H9 (cell line): ENCODE measurements at regions not wholly inside any gene's neighbourhood (a gene's known extent, or its start where the extent isn't known, plus 50 kb on each side); places are given as distances from the start of the nearest gene placed in this dataset.

Source experiments
- DNase-seq: peaks from one replicate; pipeline ENCODE4 v3.0.0-alpha.2; 2017
- H2AFZ ChIP-seq: one replicate; pipeline ENCODE4 v1.6.1; 2013; ENCODE audit warnings: mild to moderate bottlenecking, low read length, control low read depth, moderate library complexity
- H2AK5ac ChIP-seq: 2 replicates; pipeline ENCODE4 v1.6.1; 2013; ENCODE audit warnings: low read length, control low read depth, mixed read lengths; ENCODE audit not compliant: insufficient read length
- H2BK120ac ChIP-seq: one replicate; pipeline ENCODE4 v1.6.1; 2013; ENCODE audit warnings: low read depth, mild to moderate bottlenecking, low read length, control low read depth, inconsistent platforms; ENCODE audit not compliant: poor library complexity, severe bottlenecking
- H2BK12ac ChIP-seq: 2 replicates; pipeline ENCODE4 v1.6.1; 2013; ENCODE audit warnings: low read length, control low read depth, mixed read lengths, low read depth; ENCODE audit not compliant: insufficient read length
- H2BK15ac ChIP-seq: 2 replicates; pipeline ENCODE4 v1.6.1; 2013; ENCODE audit warnings: low read depth, low read length, control low read depth
- H2BK20ac ChIP-seq: one replicate; pipeline ENCODE4 v1.6.1; 2013; ENCODE audit warnings: low read depth, mild to moderate bottlenecking, low read length, control low read depth, inconsistent platforms; ENCODE audit not compliant: poor library complexity, severe bottlenecking
- H2BK5ac ChIP-seq: 2 replicates; pipeline ENCODE4 v1.6.1; 2013; ENCODE audit warnings: low read length, control low read depth, mixed read lengths; ENCODE audit not compliant: insufficient read length
- H3K14ac ChIP-seq: 2 replicates; pipeline ENCODE4 v1.6.1; 2013; ENCODE audit warnings: low read length, control low read depth; ENCODE audit not compliant: insufficient read depth
- H3K18ac ChIP-seq: 2 replicates; pipeline ENCODE4 v1.6.1; 2013; ENCODE audit warnings: low read depth, mild to moderate bottlenecking, mixed read lengths, low read length, control low read depth; ENCODE audit not compliant: insufficient read length
- H3K23ac ChIP-seq: 2 replicates; pipeline ENCODE4 v1.6.1; 2013; ENCODE audit warnings: low read length, control low read depth, mixed read lengths, low read depth; ENCODE audit not compliant: insufficient read length
- H3K23me2 ChIP-seq: 2 replicates; pipeline ENCODE4 v1.6.1; 2013; ENCODE audit warnings: low read depth, mild to moderate bottlenecking, mixed read lengths, low read length, control low read depth; ENCODE audit not compliant: insufficient read length, poor library complexity, severe bottlenecking
- H3K27ac ChIP-seq: 2 replicates; pipeline ENCODE4 v1.5.1; 2013; ENCODE audit warnings: low read length, control low read depth, mixed read lengths, low read depth; ENCODE audit not compliant: insufficient read length
- H3K27me3 ChIP-seq: 2 replicates; pipeline ENCODE4 v1.6.1; 2013; ENCODE audit warnings: low read length, control low read depth, inconsistent platforms; ENCODE audit not compliant: insufficient read depth
- H3K4ac ChIP-seq: 2 replicates; pipeline ENCODE4 v1.6.1; 2013; ENCODE audit warnings: low read depth, mild to moderate bottlenecking, control low read depth, inconsistent platforms, low read length, moderate library complexity
- H3K4me1 ChIP-seq: 2 replicates; pipeline ENCODE4 v1.6.1; 2013; ENCODE audit warnings: low read length, control low read depth, inconsistent platforms; ENCODE audit not compliant: insufficient read depth
- H3K4me2 ChIP-seq: 2 replicates; pipeline ENCODE4 v1.6.1; 2013; ENCODE audit warnings: low read length, control low read depth, mixed read lengths; ENCODE audit not compliant: insufficient read length, insufficient read depth
- H3K56ac ChIP-seq: 2 replicates; pipeline ENCODE4 v1.6.1; 2013; ENCODE audit warnings: low read depth, mild to moderate bottlenecking, mixed read lengths, low read length, control low read depth; ENCODE audit not compliant: insufficient read length
- H3K79me1 ChIP-seq: 2 replicates; pipeline ENCODE4 v1.6.1; 2013; ENCODE audit warnings: low read depth, mild to moderate bottlenecking, moderate library complexity, low read length, control low read depth, inconsistent platforms; ENCODE audit not compliant: insufficient read depth, poor library complexity, severe bottlenecking
- H3K79me2 ChIP-seq: 2 replicates; pipeline ENCODE4 v1.6.1; 2013; ENCODE audit warnings: low read length, control low read depth, inconsistent platforms; ENCODE audit not compliant: insufficient read depth
- H3K9ac ChIP-seq: 2 replicates; pipeline ENCODE4 v1.6.1; 2013; ENCODE audit warnings: low read length, control low read depth, mixed read lengths; ENCODE audit not compliant: insufficient read length; ENCODE audit errors: extremely low read depth
- H3K9me3 ChIP-seq: one replicate; pipeline ENCODE4 v1.6.1; 2013; ENCODE audit warnings: low read depth, low read length, inconsistent platforms; ENCODE audit not compliant: control insufficient read depth
- H3T11ph ChIP-seq: one replicate; pipeline ENCODE4 v1.6.1; 2013; ENCODE audit warnings: mild to moderate bottlenecking, low read length, control low read depth, inconsistent platforms
- H4K20me1 ChIP-seq: one replicate; pipeline ENCODE4 v1.6.1; 2013; ENCODE audit not compliant: control insufficient read depth, insufficient read length, insufficient read depth
- H4K5ac ChIP-seq: 2 replicates; pipeline ENCODE4 v1.6.1; 2013; ENCODE audit warnings: low read depth, mild to moderate bottlenecking, mixed read lengths, low read length, control low read depth; ENCODE audit not compliant: insufficient read length
- H4K8ac ChIP-seq: replicated peaks from 2 replicates; pipeline ENCODE4 v1.6.1; 2013; ENCODE audit warnings: low read length, control low read depth, mixed read lengths, low read depth; ENCODE audit not compliant: insufficient read length
- H4K91ac ChIP-seq: 2 replicates; pipeline ENCODE4 v1.6.1; 2013; ENCODE audit warnings: low read depth, mild to moderate bottlenecking, moderate library complexity, mixed read lengths, low read length, control low read depth; ENCODE audit not compliant: insufficient read length
- H3K27ac Mint-ChIP-seq, 3 experiments: 2 replicates in 2 of 3; 3 replicates in 1 of 3; pipeline ENCODE4 v1.8.0; 2020 to 2021; ENCODE audit warnings: mixed read lengths in 3 of 3, mild to moderate bottlenecking in 1 of 3, moderate library complexity in 1 of 3
- H3K27me3 Mint-ChIP-seq: 2 replicates; pipeline ENCODE4 v1.8.0; 2021; ENCODE audit warnings: low read depth, mild to moderate bottlenecking, moderate library complexity, mixed read lengths
- H3K36me3 Mint-ChIP-seq, 3 experiments: 2 replicates in 2 of 3; 3 replicates in 1 of 3; pipeline ENCODE4 v1.8.0; 2020 to 2021; ENCODE audit warnings: low read depth in 3 of 3, mixed read lengths in 3 of 3; ENCODE audit not compliant: insufficient read depth in 1 of 3
- H3K4me1 Mint-ChIP-seq, 2 experiments: 2 replicates each; pipeline ENCODE4 v1.8.0; 2020; ENCODE audit warnings: mixed read lengths in 2 of 2
- H3K4me3 Mint-ChIP-seq, 2 experiments: 2 replicates in 1 of 2; 3 replicates in 1 of 2; pipeline ENCODE4 v1.8.0; 2020 to 2021; ENCODE audit warnings: mild to moderate bottlenecking in 2 of 2, mixed read lengths in 2 of 2, moderate library complexity in 1 of 2
- H3K9me3 Mint-ChIP-seq, 2 experiments: 2 replicates in 1 of 2; 3 replicates in 1 of 2; pipeline ENCODE4 v1.8.0; 2020; ENCODE audit warnings: mild to moderate bottlenecking in 2 of 2, mixed read lengths in 2 of 2, moderate library complexity in 1 of 2
- TF ChIP-seq, protein P1 (sequence below): fragments of 200-600 bp; sonication (generic); conservative IDR thresholded peaks from 3 replicates; pipeline ENCODE4 v1.8.0; 2021; ENCODE audit warnings: antibody characterized with exemption, mild to moderate bottlenecking

GRCh38 chr3:147890114-147890513 is 480.9 kb downstream of the ZIC1 start:
- H3K14ac ChIP-seq = no peak overlapping the region
- H3K9me3 ChIP-seq = no peaks in the 10 kb centered on the region
- no peak overlapping the region for H2BK15ac ChIP-seq
- no peaks in the 10 kb centered on the region for H4K20me1 ChIP-seq
- no peak overlapping the region for H3K18ac ChIP-seq
- H3K27me3 ChIP-seq = no peaks in the 10 kb centered on the region
- no peak overlapping the region for H3T11ph ChIP-seq
- Mint-ChIP-seq H3K27me3 (no peaks in the 10 kb centered on the region), H3K9me3 (peaks cover 8 to 11% of the 10 kb centered on the region in 2 experiments), H3K36me3 (peaks cover 2 to 8% (median 3%) of the 10 kb centered on the region in 3 experiments), H3K4me1 (peaks cover 0 to 4% of the 10 kb centered on the region in 2 experiments; a peak in 1 of 4 replicates), H3K4me3 (no peak overlapping the region), H3K27ac (no peak overlapping the region)
- H2BK12ac ChIP-seq = no peak overlapping the region
- no peak overlapping the region for H3K4me2 ChIP-seq
- DNase-seq = no peak
- no peak overlapping the region for H4K8ac ChIP-seq
- TF ChIP-seq, protein P1, sequence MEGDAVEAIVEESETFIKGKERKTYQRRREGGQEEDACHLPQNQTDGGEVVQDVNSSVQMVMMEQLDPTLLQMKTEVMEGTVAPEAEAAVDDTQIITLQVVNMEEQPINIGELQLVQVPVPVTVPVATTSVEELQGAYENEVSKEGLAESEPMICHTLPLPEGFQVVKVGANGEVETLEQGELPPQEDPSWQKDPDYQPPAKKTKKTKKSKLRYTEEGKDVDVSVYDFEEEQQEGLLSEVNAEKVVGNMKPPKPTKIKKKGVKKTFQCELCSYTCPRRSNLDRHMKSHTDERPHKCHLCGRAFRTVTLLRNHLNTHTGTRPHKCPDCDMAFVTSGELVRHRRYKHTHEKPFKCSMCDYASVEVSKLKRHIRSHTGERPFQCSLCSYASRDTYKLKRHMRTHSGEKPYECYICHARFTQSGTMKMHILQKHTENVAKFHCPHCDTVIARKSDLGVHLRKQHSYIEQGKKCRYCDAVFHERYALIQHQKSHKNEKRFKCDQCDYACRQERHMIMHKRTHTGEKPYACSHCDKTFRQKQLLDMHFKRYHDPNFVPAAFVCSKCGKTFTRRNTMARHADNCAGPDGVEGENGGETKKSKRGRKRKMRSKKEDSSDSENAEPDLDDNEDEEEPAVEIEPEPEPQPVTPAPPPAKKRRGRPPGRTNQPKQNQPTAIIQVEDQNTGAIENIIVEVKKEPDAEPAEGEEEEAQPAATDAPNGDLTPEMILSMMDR = no peak
- H2AK5ac ChIP-seq = no peak overlapping the region
- H3K79me2 ChIP-seq = no peaks in the 10 kb centered on the region
- H4K5ac ChIP-seq = no peak overlapping the region
- H2BK120ac ChIP-seq = no peak overlapping the region
- no peak overlapping the region for H2BK5ac ChIP-seq
- no peak overlapping the region for H3K4ac ChIP-seq
- no peak overlapping the region for H2BK20ac ChIP-seq
- no peak overlapping the region for H2AFZ ChIP-seq
- H4K91ac ChIP-seq = no peak overlapping the region
- no peak overlapping the region for H3K56ac ChIP-seq
- no peaks in the 10 kb centered on the region for H3K79me1 ChIP-seq
- H3K27ac ChIP-seq = no peak overlapping the region
- H3K23me2 ChIP-seq = no peaks in the 10 kb centered on the region
- H3K23ac ChIP-seq = no peak overlapping the region
- H3K9ac ChIP-seq = no peak overlapping the region
- H3K4me1 ChIP-seq = no peaks in the 10 kb centered on the region
